Liver (tissue), 3 donors: ENCODE measurements at regions not wholly inside any gene's neighbourhood (a gene's known extent, or its start where the extent isn't known, plus 50 kb on each side); places are given as distances from the start of the nearest gene placed in this dataset.

Experiments used
- NR2F2 ChIP-seq: IDR thresholded peaks from 2 replicates; pipeline ENCODE4 v1.6.1; 2016; ENCODE audit warnings: antibody characterized with exemption
- RAD21 ChIP-seq, 2 donors: IDR thresholded peaks; 2 replicates each; pipeline ENCODE4 v1.6.1; 2016; ENCODE audit warnings: antibody characterized with exemption in 2 of 2, mild to moderate bottlenecking in 2 of 2
- REST ChIP-seq: IDR thresholded peaks from 2 replicates; pipeline ENCODE4 v1.6.1; 2016; ENCODE audit warnings: antibody characterized with exemption, mild to moderate bottlenecking
- TF ChIP-seq, protein P1 (sequence below): fragments of 150-350 bp; IDR thresholded peaks from 2 replicates; pipeline ENCODE4 v1.5.1; 2017; ENCODE audit warnings: improper control_type of control experiment, low read depth, low read length; ENCODE audit not compliant: missing input control
- TF ChIP-seq, protein P2 (sequence below): IDR thresholded peaks from 2 replicates; pipeline ENCODE4 v1.6.1; 2016; ENCODE audit warnings: antibody characterized with exemption
- donor health status: healthy.
- donor health status: healthy.

GRCh38 chr9:107090218-107090617 is 192.9 kb upstream of the RAD23B start:
- TF ChIP-seq, protein P1, sequence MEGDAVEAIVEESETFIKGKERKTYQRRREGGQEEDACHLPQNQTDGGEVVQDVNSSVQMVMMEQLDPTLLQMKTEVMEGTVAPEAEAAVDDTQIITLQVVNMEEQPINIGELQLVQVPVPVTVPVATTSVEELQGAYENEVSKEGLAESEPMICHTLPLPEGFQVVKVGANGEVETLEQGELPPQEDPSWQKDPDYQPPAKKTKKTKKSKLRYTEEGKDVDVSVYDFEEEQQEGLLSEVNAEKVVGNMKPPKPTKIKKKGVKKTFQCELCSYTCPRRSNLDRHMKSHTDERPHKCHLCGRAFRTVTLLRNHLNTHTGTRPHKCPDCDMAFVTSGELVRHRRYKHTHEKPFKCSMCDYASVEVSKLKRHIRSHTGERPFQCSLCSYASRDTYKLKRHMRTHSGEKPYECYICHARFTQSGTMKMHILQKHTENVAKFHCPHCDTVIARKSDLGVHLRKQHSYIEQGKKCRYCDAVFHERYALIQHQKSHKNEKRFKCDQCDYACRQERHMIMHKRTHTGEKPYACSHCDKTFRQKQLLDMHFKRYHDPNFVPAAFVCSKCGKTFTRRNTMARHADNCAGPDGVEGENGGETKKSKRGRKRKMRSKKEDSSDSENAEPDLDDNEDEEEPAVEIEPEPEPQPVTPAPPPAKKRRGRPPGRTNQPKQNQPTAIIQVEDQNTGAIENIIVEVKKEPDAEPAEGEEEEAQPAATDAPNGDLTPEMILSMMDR, result no peak
- TF ChIP-seq RAD21 (IDR thresholded peaks at IDR 0.05) (no peak), REST (no peak), NR2F2 (no peak)
- TF ChIP-seq, protein P2, sequence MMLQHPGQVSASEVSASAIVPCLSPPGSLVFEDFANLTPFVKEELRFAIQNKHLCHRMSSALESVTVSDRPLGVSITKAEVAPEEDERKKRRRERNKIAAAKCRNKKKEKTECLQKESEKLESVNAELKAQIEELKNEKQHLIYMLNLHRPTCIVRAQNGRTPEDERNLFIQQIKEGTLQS, result no peak
